GOT3 (cell line): ENCODE measurements at regions not wholly inside any gene's neighbourhood (a gene's known extent, or its start where the extent isn't known, plus 50 kb on each side); places are given as distances from the start of the nearest gene placed in this dataset.

Source experiments
- DNase-seq: peaks from one replicate; lab custom pipeline; 2025; ENCODE audit warnings: mixed read lengths; lab: John Stamatoyannopoulos, UW

- DNase-seq = no peak
Observed at GRCh38 chr2:103276869-103277268, 515.0 kb downstream of the TMEM182 start.

- no peak for DNase-seq
Observed at GRCh38 chr2:103284750-103285149, 522.9 kb downstream of the TMEM182 start.

GRCh38 chr2:103285354-103285753 lies 523.5 kb downstream of the TMEM182 start:
- DNase-seq = no peak

GRCh38 chr2:103287746-103288145 lies 525.9 kb downstream of the TMEM182 start:
- DNase-seq = no peak

- no peak for DNase-seq
Observed at GRCh38 chr2:103288696-103289095, 526.9 kb downstream of the TMEM182 start.

- no peak for DNase-seq
Observed at GRCh38 chr2:103289105-103289725, 527.4 kb downstream of the TMEM182 start.

- no peak for DNase-seq
Observed at GRCh38 chr2:103292573-103292972, 530.7 kb downstream of the TMEM182 start.

GRCh38 chr2:103293067-103293741 lies 531.4 kb downstream of the TMEM182 start:
- DNase-seq = no peak

- DNase-seq = no peak
Observed at GRCh38 chr2:103293742-103294077, 531.9 kb downstream of the TMEM182 start.

- DNase-seq = no peak
Observed at GRCh38 chr2:103294420-103294819, 532.6 kb downstream of the TMEM182 start.

GRCh38 chr2:103295591-103295990 lies 533.8 kb downstream of the TMEM182 start:
- DNase-seq = no peak

GRCh38 chr2:103324671-103325070 lies 562.8 kb downstream of the TMEM182 start:
- no peak for DNase-seq

GRCh38 chr2:103327386-103327785 lies 565.6 kb downstream of the TMEM182 start:
- no peak for DNase-seq

GRCh38 chr2:103327966-103328365 lies 566.1 kb downstream of the TMEM182 start:
- no peak for DNase-seq

GRCh38 chr2:103335403-103335802 lies 573.6 kb downstream of the TMEM182 start:
- no peak for DNase-seq

- DNase-seq = no peak
Observed at GRCh38 chr2:103338819-103339218, 577.0 kb downstream of the TMEM182 start.

- DNase-seq = no peak
Observed at GRCh38 chr2:103346780-103347179, 584.9 kb downstream of the TMEM182 start.

GRCh38 chr2:103353774-103354173 lies 591.9 kb downstream of the TMEM182 start:
- no peak for DNase-seq

- no peak for DNase-seq
Observed at GRCh38 chr2:103355287-103355686, 593.5 kb downstream of the TMEM182 start.

- DNase-seq = no peak
Observed at GRCh38 chr2:103361712-103362111, 599.9 kb downstream of the TMEM182 start.

GRCh38 chr2:103363639-103364038 lies 601.8 kb downstream of the TMEM182 start:
- no peak for DNase-seq

GRCh38 chr2:103364177-103364576 lies 602.3 kb downstream of the TMEM182 start:
- no peak for DNase-seq

GRCh38 chr2:103365071-103365470 lies 603.2 kb downstream of the TMEM182 start:
- DNase-seq = no peak

- DNase-seq = no peak
Observed at GRCh38 chr2:103367877-103368276, 606.0 kb downstream of the TMEM182 start.
